ENCODE measurements at regions not wholly inside any gene's neighbourhood (a gene's known extent, or its start where the extent isn't known, plus 50 kb on each side); places are given as distances from the start of the nearest gene placed in this dataset.

DNA sequence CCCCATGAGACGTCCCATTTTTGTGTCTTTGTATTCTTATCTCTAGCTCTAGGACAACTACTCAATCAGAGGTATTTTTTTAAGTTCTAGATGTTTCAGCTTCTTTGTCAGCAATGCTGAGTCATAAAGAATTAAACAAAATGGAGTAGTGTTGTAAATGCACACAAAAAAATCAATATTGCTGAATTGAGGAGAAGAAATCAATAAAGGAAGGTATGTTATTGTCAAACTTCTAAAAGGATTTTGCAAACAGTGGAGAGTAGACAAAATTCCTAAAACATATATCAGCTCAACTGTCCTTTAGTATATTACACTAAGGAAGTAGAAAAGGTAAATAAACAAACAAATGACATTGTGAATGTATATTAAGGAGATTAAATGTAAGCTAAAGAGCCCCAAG is 726.1 kb upstream of the NRXN1 start:
- TF ChIP-seq, protein P1, sequence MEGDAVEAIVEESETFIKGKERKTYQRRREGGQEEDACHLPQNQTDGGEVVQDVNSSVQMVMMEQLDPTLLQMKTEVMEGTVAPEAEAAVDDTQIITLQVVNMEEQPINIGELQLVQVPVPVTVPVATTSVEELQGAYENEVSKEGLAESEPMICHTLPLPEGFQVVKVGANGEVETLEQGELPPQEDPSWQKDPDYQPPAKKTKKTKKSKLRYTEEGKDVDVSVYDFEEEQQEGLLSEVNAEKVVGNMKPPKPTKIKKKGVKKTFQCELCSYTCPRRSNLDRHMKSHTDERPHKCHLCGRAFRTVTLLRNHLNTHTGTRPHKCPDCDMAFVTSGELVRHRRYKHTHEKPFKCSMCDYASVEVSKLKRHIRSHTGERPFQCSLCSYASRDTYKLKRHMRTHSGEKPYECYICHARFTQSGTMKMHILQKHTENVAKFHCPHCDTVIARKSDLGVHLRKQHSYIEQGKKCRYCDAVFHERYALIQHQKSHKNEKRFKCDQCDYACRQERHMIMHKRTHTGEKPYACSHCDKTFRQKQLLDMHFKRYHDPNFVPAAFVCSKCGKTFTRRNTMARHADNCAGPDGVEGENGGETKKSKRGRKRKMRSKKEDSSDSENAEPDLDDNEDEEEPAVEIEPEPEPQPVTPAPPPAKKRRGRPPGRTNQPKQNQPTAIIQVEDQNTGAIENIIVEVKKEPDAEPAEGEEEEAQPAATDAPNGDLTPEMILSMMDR (IDR thresholded peaks at IDR 0.05; ENCODE audit: low read length): no peak
- TF ChIP-seq EZH2 (optimal IDR thresholded peaks at IDR 0.05; ENCODE audit: low read depth, low read length): no peak
